SH-SY5Y (cell line): ENCODE measurements at regions not wholly inside any gene's neighbourhood (a gene's known extent, or its start where the extent isn't known, plus 50 kb on each side); places are given as distances from the start of the nearest gene placed in this dataset.

ENCODE experiments used
- GATA2 ChIP-seq: IDR thresholded peaks from 2 replicates; pipeline ENCODE4 v1.6.1; 2011; ENCODE audit warnings: mild to moderate bottlenecking, low read depth, low read length
- GATA3 ChIP-seq: IDR thresholded peaks from 2 replicates; pipeline ENCODE4 v1.6.1; 2011; ENCODE audit warnings: low read depth, mild to moderate bottlenecking, low read length, moderate library complexity

GRCh38 chr1:103337779-103338178 is 187.7 kb upstream of the RNPC3 start:
- TF ChIP-seq GATA2 (no peak), GATA3 (no peak)
